Osteoblast (primary cell): ENCODE measurements at regions not wholly inside any gene's neighbourhood (a gene's known extent, or its start where the extent isn't known, plus 50 kb on each side); places are given as distances from the start of the nearest gene placed in this dataset.
A peak's percentile ranks its signal among the peaks of the same experiment; 100 is the strongest.

Source experiments
- DNase-seq: peaks from one replicate; pipeline ENCODE4 v3.0.0; 2011; ENCODE audit warnings: low spot score, mixed read lengths; ENCODE audit not compliant: insufficient read length; ENCODE audit errors: missing footprints
- H2AFZ ChIP-seq: 2 replicates; pipeline ENCODE4 v1.6.0; 2011; ENCODE audit warnings: mild to moderate bottlenecking, low read length
- H3K27ac ChIP-seq: 2 replicates; pipeline ENCODE4 v1.5.1; 2011; ENCODE audit warnings: mild to moderate bottlenecking, low read depth, low read length, moderate library complexity
- H3K27me3 ChIP-seq: 2 replicates; pipeline ENCODE4 v1.6.0; 2012; ENCODE audit warnings: mild to moderate bottlenecking, control low read depth, inconsistent platforms, low read length, moderate library complexity; ENCODE audit not compliant: insufficient read depth
- H3K36me3 ChIP-seq: 2 replicates; pipeline ENCODE4 v1.5.1; 2011; ENCODE audit warnings: mild to moderate bottlenecking, low read length, control low read depth, moderate library complexity; ENCODE audit not compliant: insufficient read depth
- H3K4me1 ChIP-seq: 2 replicates; pipeline ENCODE4 v1.5.1; 2011; ENCODE audit warnings: mild to moderate bottlenecking, low read length, control low read depth, moderate library complexity; ENCODE audit not compliant: insufficient read depth
- H3K4me2 ChIP-seq: 2 replicates; pipeline ENCODE4 v1.6.0; 2011; ENCODE audit warnings: mild to moderate bottlenecking, low read length; ENCODE audit not compliant: insufficient read depth
- H3K4me3 ChIP-seq: fragments of 200-600 bp; sonication (generic); 3 replicates; pipeline ENCODE4 v1.5.1; 2012; ENCODE audit warnings: mild to moderate bottlenecking, low read length, inconsistent platforms; ENCODE audit not compliant: insufficient read depth
- H3K79me2 ChIP-seq: 2 replicates; pipeline ENCODE4 v1.6.0; 2012; ENCODE audit warnings: mild to moderate bottlenecking, low read length, control low read depth, inconsistent platforms; ENCODE audit not compliant: insufficient read depth
- H3K9me3 ChIP-seq: 2 replicates; pipeline ENCODE4 v1.5.1; 2011; ENCODE audit warnings: low read depth, low read length, control low read depth
- H4K20me1 ChIP-seq: 2 replicates; pipeline ENCODE4 v1.6.0; 2012; ENCODE audit warnings: mild to moderate bottlenecking, low read length, control low read depth; ENCODE audit not compliant: insufficient read depth
- TF ChIP-seq, protein P1 (sequence below): IDR thresholded peaks from 2 replicates; pipeline ENCODE4 v1.5.1; 2011; ENCODE audit warnings: mild to moderate bottlenecking, low read depth, low read length, moderate library complexity; ENCODE audit errors: extremely low read depth

DNA sequence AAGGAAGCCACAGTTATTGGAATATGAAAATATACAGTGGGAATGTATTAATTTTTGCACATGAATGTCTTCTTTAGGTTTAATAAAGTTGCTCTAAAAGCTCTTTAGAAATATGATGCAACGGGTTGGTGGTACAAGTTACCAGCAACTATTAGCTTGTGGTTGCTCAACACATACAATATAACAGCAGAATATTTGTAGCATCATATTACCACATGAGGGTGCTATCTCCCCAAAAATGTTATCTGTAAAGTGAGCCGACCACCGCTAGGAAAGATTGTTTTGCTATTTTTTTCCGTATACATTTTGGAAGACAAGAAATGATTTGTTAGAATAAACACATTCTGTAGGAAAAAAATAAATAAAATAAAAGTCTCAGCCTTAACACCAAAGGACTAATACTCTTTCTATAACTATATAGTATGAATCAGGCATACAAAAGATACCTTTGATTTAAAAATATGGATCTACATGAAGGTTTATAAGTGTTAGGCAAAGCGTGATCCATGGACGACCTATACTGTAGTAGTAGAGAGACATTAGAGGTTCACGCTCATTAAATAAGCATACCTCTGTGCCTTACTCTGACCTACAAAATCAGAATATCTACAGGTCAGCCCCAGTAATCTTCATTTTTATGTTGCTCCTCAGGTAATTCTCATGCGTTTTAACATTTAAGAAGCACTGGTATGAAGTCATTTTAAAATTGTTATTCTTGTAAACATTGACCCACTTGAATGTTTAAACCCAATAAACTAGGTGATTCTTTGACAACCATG is 1110.6 kb upstream of the ACVR2A start:
- TF ChIP-seq, protein P1, sequence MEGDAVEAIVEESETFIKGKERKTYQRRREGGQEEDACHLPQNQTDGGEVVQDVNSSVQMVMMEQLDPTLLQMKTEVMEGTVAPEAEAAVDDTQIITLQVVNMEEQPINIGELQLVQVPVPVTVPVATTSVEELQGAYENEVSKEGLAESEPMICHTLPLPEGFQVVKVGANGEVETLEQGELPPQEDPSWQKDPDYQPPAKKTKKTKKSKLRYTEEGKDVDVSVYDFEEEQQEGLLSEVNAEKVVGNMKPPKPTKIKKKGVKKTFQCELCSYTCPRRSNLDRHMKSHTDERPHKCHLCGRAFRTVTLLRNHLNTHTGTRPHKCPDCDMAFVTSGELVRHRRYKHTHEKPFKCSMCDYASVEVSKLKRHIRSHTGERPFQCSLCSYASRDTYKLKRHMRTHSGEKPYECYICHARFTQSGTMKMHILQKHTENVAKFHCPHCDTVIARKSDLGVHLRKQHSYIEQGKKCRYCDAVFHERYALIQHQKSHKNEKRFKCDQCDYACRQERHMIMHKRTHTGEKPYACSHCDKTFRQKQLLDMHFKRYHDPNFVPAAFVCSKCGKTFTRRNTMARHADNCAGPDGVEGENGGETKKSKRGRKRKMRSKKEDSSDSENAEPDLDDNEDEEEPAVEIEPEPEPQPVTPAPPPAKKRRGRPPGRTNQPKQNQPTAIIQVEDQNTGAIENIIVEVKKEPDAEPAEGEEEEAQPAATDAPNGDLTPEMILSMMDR: peak; percentile 61
- peak; percentile 18 for DNase-seq
- peak overlapping the region; percentile 51 for H3K4me2 ChIP-seq
- no peaks in the 10 kb centered on the region for H3K36me3 ChIP-seq
- H3K4me1 ChIP-seq: no peaks in the 10 kb centered on the region
- no peaks in the 10 kb centered on the region for H4K20me1 ChIP-seq
- H3K79me2 ChIP-seq: no peaks in the 10 kb centered on the region
- H3K9me3 ChIP-seq: no peaks in the 10 kb centered on the region
- no peaks in the 10 kb centered on the region for H3K27me3 ChIP-seq
- H2AFZ ChIP-seq: peak overlapping the region; percentile 36
- no peak overlapping the region for H3K4me3 ChIP-seq
- no peak overlapping the region for H3K27ac ChIP-seq

DNA sequence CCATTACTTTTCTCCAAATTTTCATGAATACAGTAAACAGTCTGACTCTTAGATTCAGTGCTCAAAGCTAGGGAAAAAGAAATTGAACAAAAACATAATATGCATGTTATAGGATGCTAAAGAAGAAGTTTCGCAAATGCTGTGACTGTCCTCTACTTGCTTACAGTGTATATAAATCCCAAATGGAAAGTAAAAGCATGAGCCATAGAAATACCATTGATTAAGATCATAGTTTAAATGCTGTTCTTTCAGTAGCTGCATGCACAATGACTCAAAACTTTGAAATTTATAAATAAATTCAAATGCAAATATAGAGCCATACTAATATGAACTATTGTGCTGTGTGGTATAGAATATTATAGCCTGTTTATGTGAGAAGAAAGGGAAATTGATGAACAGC is 1113.9 kb upstream of the ACVR2A start:
- no peak overlapping the region for H2AFZ ChIP-seq
- no peaks in the 10 kb centered on the region for H3K27me3 ChIP-seq
- DNase-seq: no peak
- H3K4me3 ChIP-seq: no peak overlapping the region
- TF ChIP-seq, protein P1: no peak
- H3K4me2 ChIP-seq: no peak overlapping the region
- H3K9me3 ChIP-seq: no peaks in the 10 kb centered on the region
- no peak overlapping the region for H3K27ac ChIP-seq
- no peaks in the 10 kb centered on the region for H3K4me1 ChIP-seq
- no peaks in the 10 kb centered on the region for H3K79me2 ChIP-seq
- no peaks in the 10 kb centered on the region for H4K20me1 ChIP-seq
- H3K36me3 ChIP-seq: no peaks in the 10 kb centered on the region

DNA sequence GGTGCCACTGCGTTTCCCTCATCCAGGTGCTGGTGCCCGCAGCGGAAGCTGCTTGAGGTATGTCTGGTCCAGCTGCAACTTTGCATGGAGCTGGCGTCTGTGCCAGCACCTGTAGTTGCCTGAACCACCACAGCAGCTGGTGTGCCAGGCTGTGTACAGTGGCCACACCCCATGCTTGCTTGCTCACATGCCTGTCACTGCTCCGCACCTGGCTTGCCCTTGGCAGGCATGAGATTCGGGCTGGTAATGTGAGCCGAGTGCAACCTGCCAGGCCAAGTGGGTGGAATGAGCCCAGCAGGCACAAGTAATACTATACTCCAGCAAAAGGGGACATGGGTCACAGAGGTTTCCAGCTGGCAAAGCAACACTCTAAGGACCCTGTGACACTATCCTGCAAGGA is 1123.3 kb upstream of the ACVR2A start:
- Histone ChIP-seq H3K4me3 (no peak overlapping the region), H3K4me1 (no peaks in the 10 kb centered on the region), H3K27me3 (no peaks in the 10 kb centered on the region), H3K36me3 (no peaks in the 10 kb centered on the region), H3K9me3 (peaks cover 4% of the 10 kb centered on the region), H4K20me1 (no peaks in the 10 kb centered on the region), H3K79me2 (no peaks in the 10 kb centered on the region), H2AFZ (no peak overlapping the region), H3K27ac (no peak overlapping the region), H3K4me2 (no peak overlapping the region)
- TF ChIP-seq, protein P1: no peak
- DNase-seq: no peak

DNA sequence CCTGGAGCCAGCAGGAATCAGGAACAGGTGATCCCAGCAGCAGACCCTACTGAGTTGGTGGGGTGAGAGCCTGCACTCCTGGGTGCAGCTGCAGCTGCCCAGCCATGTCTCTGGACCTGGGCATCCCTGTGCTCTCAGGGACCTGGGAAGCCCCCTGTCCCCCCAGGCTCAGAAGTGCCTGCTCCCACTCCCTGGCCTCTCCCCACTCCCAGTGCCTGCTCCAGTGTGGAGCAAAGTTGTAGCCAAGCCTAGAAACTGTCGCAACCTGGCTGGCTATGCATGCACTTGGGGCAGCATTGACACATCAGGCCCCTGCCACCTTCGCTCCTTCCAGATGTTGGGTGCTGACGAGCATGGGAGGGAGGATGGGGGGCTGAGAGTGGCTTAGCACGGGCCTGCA is 1124.7 kb upstream of the ACVR2A start:
- Histone ChIP-seq H3K27ac (no peak overlapping the region), H3K9me3 (peaks cover 4% of the 10 kb centered on the region), H2AFZ (no peak overlapping the region), H3K27me3 (no peaks in the 10 kb centered on the region), H3K36me3 (no peaks in the 10 kb centered on the region), H3K79me2 (no peaks in the 10 kb centered on the region), H3K4me3 (no peak overlapping the region), H3K4me2 (no peak overlapping the region), H4K20me1 (no peaks in the 10 kb centered on the region), H3K4me1 (no peaks in the 10 kb centered on the region)
- peak; percentile 41 for DNase-seq
- TF ChIP-seq, protein P1: no peak
